IPS-18a (cell line): ENCODE measurements at regions not wholly inside any gene's neighbourhood (a gene's known extent, or its start where the extent isn't known, plus 50 kb on each side); places are given as distances from the start of the nearest gene placed in this dataset.
"Not testable (repeated sequence)": the region's sequence is repeated elsewhere in the genome, so short reads cannot be mapped to it uniquely, and the experiment has no call there.

ENCODE experiments used
- H3K27ac ChIP-seq: one replicate; pipeline ENCODE4 v1.5.1; 2013; ENCODE audit warnings: low read length
- H3K27me3 ChIP-seq: one replicate; pipeline ENCODE4 v1.6.1; 2013; ENCODE audit warnings: mild to moderate bottlenecking, low read length; ENCODE audit not compliant: control insufficient read depth, insufficient read depth
- H3K36me3 ChIP-seq: one replicate; pipeline ENCODE4 v1.6.1; 2013; ENCODE audit warnings: low read depth, low read length; ENCODE audit not compliant: control insufficient read depth
- H3K4me1 ChIP-seq: one replicate; pipeline ENCODE4 v1.6.1; 2013; ENCODE audit warnings: low read depth, low read length; ENCODE audit not compliant: control insufficient read depth
- H3K4me3 ChIP-seq: one replicate; pipeline ENCODE4 v1.5.1; 2013; ENCODE audit warnings: low read length
- H3K9ac ChIP-seq: one replicate; pipeline ENCODE4 v1.6.1; 2013; ENCODE audit warnings: mild to moderate bottlenecking, low read length, moderate library complexity
- H3K9me3 ChIP-seq: one replicate; pipeline ENCODE4 v1.6.1; 2013; ENCODE audit warnings: low read depth, low read length; ENCODE audit not compliant: control insufficient read depth

- H3K9ac ChIP-seq, H3K27me3 ChIP-seq, H3K36me3 ChIP-seq, H3K27ac ChIP-seq, H3K4me3 ChIP-seq, H3K9me3 ChIP-seq, H3K4me1 ChIP-seq: not testable (repeated sequence)
Measured at GRCh38 chr16:18142066-18142465, 194.5 kb downstream of the NPIPA8 start.

GRCh38 chr16:18136288-18136687 lies 200.2 kb downstream of the NPIPA8 start:
- not testable (repeated sequence) for H3K9ac ChIP-seq, H3K4me3 ChIP-seq, H3K4me1 ChIP-seq, H3K27me3 ChIP-seq, H3K9me3 ChIP-seq, H3K36me3 ChIP-seq, H3K27ac ChIP-seq

GRCh38 chr16:18135024-18135423 lies 201.5 kb downstream of the NPIPA8 start:
- not testable (repeated sequence) for H3K9me3 ChIP-seq, H3K36me3 ChIP-seq, H3K9ac ChIP-seq, H3K4me3 ChIP-seq, H3K27ac ChIP-seq, H3K4me1 ChIP-seq, H3K27me3 ChIP-seq

GRCh38 chr16:18131587-18131986 lies 204.9 kb downstream of the NPIPA8 start:
- not testable (repeated sequence) for H3K9ac ChIP-seq, H3K4me3 ChIP-seq, H3K27me3 ChIP-seq, H3K9me3 ChIP-seq, H3K27ac ChIP-seq, H3K36me3 ChIP-seq, H3K4me1 ChIP-seq

- H3K4me3 ChIP-seq, H3K36me3 ChIP-seq, H3K9me3 ChIP-seq, H3K27ac ChIP-seq, H3K27me3 ChIP-seq, H3K9ac ChIP-seq, H3K4me1 ChIP-seq: not testable (repeated sequence)
Measured at GRCh38 chr16:18130478-18131120, 205.9 kb downstream of the NPIPA8 start.

GRCh38 chr16:18127033-18127432 lies 209.5 kb downstream of the NPIPA8 start:
- not testable (repeated sequence) for H3K27me3 ChIP-seq, H3K9me3 ChIP-seq, H3K4me3 ChIP-seq

GRCh38 chr16:18119092-18119491 lies 217.4 kb downstream of the NPIPA8 start:
- H3K4me3 ChIP-seq, H3K36me3 ChIP-seq, H3K4me1 ChIP-seq, H3K27me3 ChIP-seq, H3K9me3 ChIP-seq, H3K9ac ChIP-seq, H3K27ac ChIP-seq: not testable (repeated sequence)

More at GRCh38 chr16:18127033-18127432, 209.5 kb downstream of the NPIPA8 start:
- H3K36me3 ChIP-seq, H3K9ac ChIP-seq, H3K27ac ChIP-seq, H3K4me1 ChIP-seq: not testable (repeated sequence)

GRCh38 chr16:18118684-18119083 lies 217.9 kb downstream of the NPIPA8 start:
- H3K9me3 ChIP-seq, H3K4me1 ChIP-seq, H3K9ac ChIP-seq, H3K36me3 ChIP-seq, H3K4me3 ChIP-seq, H3K27ac ChIP-seq, H3K27me3 ChIP-seq: not testable (repeated sequence)

- not testable (repeated sequence) for H3K4me1 ChIP-seq, H3K36me3 ChIP-seq, H3K9ac ChIP-seq, H3K27me3 ChIP-seq, H3K9me3 ChIP-seq, H3K4me3 ChIP-seq, H3K27ac ChIP-seq
Measured at GRCh38 chr16:18118071-18118470, 218.5 kb downstream of the NPIPA8 start.

- H3K9ac ChIP-seq, H3K9me3 ChIP-seq, H3K27me3 ChIP-seq, H3K4me3 ChIP-seq, H3K4me1 ChIP-seq, H3K36me3 ChIP-seq, H3K27ac ChIP-seq: not testable (repeated sequence)
Measured at GRCh38 chr16:18104412-18104811, 232.1 kb downstream of the NPIPA8 start.

- H3K27ac ChIP-seq, H3K4me3 ChIP-seq, H3K36me3 ChIP-seq, H3K9me3 ChIP-seq, H3K9ac ChIP-seq, H3K27me3 ChIP-seq, H3K4me1 ChIP-seq: not testable (repeated sequence)
Measured at GRCh38 chr16:18101077-18101476, 235.5 kb downstream of the NPIPA8 start.

GRCh38 chr16:18092605-18093004 lies 243.9 kb downstream of the NPIPA8 start:
- H3K27ac ChIP-seq, H3K36me3 ChIP-seq, H3K4me1 ChIP-seq, H3K27me3 ChIP-seq, H3K4me3 ChIP-seq, H3K9me3 ChIP-seq, H3K9ac ChIP-seq: not testable (repeated sequence)
